Ishikawa (cell line): ENCODE measurements at regions not wholly inside any gene's neighbourhood (a gene's known extent, or its start where the extent isn't known, plus 50 kb on each side); places are given as distances from the start of the nearest gene placed in this dataset.

ENCODE experiments used
- CEBPB ChIP-seq: IDR thresholded peaks from 2 replicates; pipeline ENCODE4 v1.6.1; 2012
- CREB1 ChIP-seq: IDR thresholded peaks from 2 replicates; pipeline ENCODE4 v1.6.1; 2012; ENCODE audit warnings: low read depth
- EGR1 ChIP-seq: IDR thresholded peaks from 2 replicates; pipeline ENCODE4 v1.6.1; 2012
- EP300 ChIP-seq: IDR thresholded peaks from 2 replicates; pipeline ENCODE4 v1.6.1; 2012; ENCODE audit warnings: borderline replicate concordance
- FOXM1 ChIP-seq: IDR thresholded peaks from 2 replicates; pipeline ENCODE4 v1.6.1; 2012; ENCODE audit warnings: low read depth, borderline replicate concordance
- NFIC ChIP-seq: IDR thresholded peaks from 2 replicates; pipeline ENCODE4 v1.6.1; 2012
- RAD21 ChIP-seq: IDR thresholded peaks from 2 replicates; pipeline ENCODE4 v1.6.1; 2012; ENCODE audit warnings: low read depth
- TAF1 ChIP-seq: IDR thresholded peaks from 2 replicates; pipeline ENCODE4 v1.6.1; 2012; ENCODE audit warnings: low read depth, mild to moderate bottlenecking
- TCF12 ChIP-seq: IDR thresholded peaks from 2 replicates; pipeline ENCODE4 v1.6.1; 2012; ENCODE audit warnings: low read depth
- TEAD4 ChIP-seq: IDR thresholded peaks from 2 replicates; pipeline ENCODE4 v1.6.1; 2012
- YY1 ChIP-seq: IDR thresholded peaks from 2 replicates; pipeline ENCODE4 v1.6.1; 2012; ENCODE audit warnings: low read depth
- ZBTB7A ChIP-seq: IDR thresholded peaks from 2 replicates; pipeline ENCODE4 v1.6.1; 2012; ENCODE audit warnings: low read depth
- TF ChIP-seq, protein P1 (sequence below): IDR thresholded peaks from 2 replicates; pipeline ENCODE4 v1.6.1; 2012
- TF ChIP-seq, protein P2 (sequence below): IDR thresholded peaks from 2 replicates; pipeline ENCODE4 v1.6.1; 2012; ENCODE audit warnings: low read depth, mild to moderate bottlenecking
- TF ChIP-seq, protein P3 (sequence below): IDR thresholded peaks from 2 replicates; pipeline ENCODE4 v1.6.1; 2012

DNA sequence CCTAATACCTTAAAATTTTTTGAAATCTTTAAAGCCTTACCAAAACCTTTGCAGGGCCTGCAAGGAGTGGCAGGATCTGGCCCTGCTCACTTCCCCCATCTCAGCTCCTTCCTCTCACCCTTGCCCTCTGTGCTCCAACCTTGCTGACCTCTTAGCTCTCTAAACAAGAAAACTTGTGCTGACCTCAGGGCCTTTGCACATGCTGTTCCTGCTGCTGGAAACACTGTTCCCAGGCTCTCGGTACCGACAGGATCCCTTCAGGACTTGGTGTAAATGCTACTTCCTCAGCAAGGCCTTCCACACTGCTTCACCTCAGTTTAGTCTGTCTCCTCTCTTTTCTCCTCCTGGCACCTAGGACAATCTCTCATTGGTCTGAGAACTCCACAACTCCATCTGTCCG, 155.4 kb upstream of the IQSEC1 start:
- TF ChIP-seq EGR1 (no peak), TEAD4 (no peak), RAD21 (no peak), EP300 (no peak), CEBPB (no peak), NFIC (no peak)

DNA sequence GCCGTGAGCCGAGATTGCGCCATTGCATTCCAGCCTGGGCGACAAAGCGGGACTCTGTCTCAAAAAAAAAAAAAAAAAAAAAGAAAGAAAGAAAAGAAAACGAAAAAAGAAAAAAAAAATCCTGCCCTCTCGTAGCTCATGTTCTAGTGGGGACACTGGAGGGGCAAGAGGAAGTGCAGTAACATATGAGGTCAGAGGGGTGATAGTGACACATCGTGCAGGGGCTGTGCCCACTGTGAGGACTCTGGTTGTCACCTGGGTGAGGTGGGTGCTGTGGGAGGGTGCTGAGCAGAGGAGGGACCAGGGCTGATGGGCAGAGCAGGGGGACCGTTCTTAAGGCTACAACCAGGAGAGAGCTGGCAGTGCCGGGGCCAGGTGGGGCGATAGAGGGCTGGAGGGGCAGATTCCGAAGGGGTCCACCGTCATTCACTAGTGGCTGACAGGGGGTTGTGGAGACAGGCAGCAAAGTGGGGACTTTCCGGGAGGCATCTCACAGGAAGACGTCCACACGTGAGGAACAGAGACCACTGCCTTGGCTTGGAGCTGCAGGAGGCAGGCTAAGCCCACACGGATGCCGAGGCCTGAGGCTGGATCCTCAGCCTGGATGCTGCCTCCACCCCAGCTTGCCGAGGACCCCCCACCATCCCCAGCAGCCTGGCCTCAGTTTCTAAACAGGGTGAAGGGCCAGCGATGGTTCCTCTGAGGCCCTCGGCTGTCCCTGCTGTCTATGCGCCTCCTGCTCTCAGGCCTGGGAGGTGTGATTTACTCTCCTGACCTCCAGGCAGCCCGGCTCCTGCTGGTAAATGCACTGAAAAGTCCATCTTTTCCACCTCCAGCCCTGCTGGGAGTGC, 154.3 kb upstream of the IQSEC1 start:
- TF ChIP-seq CREB1 (no peak), YY1 (no peak), TCF12 (no peak), TEAD4 (no peak), EP300 (no peak), RAD21 (no peak), ZBTB7A (no peak), NFIC (no peak), CEBPB (no peak), EGR1 (no peak), TAF1 (no peak)
- TF ChIP-seq, protein P1, sequence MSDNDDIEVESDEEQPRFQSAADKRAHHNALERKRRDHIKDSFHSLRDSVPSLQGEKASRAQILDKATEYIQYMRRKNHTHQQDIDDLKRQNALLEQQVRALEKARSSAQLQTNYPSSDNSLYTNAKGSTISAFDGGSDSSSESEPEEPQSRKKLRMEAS, result no peak
- TF ChIP-seq, protein P2, sequence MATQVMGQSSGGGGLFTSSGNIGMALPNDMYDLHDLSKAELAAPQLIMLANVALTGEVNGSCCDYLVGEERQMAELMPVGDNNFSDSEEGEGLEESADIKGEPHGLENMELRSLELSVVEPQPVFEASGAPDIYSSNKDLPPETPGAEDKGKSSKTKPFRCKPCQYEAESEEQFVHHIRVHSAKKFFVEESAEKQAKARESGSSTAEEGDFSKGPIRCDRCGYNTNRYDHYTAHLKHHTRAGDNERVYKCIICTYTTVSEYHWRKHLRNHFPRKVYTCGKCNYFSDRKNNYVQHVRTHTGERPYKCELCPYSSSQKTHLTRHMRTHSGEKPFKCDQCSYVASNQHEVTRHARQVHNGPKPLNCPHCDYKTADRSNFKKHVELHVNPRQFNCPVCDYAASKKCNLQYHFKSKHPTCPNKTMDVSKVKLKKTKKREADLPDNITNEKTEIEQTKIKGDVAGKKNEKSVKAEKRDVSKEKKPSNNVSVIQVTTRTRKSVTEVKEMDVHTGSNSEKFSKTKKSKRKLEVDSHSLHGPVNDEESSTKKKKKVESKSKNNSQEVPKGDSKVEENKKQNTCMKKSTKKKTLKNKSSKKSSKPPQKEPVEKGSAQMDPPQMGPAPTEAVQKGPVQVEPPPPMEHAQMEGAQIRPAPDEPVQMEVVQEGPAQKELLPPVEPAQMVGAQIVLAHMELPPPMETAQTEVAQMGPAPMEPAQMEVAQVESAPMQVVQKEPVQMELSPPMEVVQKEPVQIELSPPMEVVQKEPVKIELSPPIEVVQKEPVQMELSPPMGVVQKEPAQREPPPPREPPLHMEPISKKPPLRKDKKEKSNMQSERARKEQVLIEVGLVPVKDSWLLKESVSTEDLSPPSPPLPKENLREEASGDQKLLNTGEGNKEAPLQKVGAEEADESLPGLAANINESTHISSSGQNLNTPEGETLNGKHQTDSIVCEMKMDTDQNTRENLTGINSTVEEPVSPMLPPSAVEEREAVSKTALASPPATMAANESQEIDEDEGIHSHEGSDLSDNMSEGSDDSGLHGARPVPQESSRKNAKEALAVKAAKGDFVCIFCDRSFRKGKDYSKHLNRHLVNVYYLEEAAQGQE, result no peak
- TF ChIP-seq, protein P3, sequence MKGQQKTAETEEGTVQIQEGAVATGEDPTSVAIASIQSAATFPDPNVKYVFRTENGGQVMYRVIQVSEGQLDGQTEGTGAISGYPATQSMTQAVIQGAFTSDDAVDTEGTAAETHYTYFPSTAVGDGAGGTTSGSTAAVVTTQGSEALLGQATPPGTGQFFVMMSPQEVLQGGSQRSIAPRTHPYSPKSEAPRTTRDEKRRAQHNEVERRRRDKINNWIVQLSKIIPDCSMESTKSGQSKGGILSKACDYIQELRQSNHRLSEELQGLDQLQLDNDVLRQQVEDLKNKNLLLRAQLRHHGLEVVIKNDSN, result no peak

DNA sequence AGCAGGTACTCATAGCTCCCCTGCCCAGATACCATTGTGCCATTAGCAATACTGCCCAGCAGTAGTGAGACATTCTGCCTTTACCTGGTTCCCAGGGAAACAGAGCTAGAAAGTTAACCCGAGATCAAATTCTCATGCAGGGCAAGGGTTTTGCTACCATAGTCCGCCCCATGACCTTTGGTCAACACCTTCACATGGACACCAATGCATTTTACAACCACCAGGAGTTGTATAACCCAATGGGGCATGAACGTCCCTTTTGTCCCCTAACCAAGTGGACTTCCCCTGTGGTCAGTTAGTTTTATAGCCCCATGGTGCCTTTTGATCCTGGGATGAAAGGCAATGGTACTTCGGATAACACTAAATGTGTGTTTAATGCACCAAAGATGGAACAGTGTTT, 151.7 kb upstream of the IQSEC1 start:
- TF ChIP-seq CEBPB (no peak), ZBTB7A (no peak), RAD21 (no peak), NFIC (no peak), TCF12 (no peak), FOXM1 (no peak), EGR1 (no peak), TEAD4 (no peak), YY1 (no peak), EP300 (no peak)
- TF ChIP-seq, protein P2, result no peak
- TF ChIP-seq, protein P3, result no peak

DNA sequence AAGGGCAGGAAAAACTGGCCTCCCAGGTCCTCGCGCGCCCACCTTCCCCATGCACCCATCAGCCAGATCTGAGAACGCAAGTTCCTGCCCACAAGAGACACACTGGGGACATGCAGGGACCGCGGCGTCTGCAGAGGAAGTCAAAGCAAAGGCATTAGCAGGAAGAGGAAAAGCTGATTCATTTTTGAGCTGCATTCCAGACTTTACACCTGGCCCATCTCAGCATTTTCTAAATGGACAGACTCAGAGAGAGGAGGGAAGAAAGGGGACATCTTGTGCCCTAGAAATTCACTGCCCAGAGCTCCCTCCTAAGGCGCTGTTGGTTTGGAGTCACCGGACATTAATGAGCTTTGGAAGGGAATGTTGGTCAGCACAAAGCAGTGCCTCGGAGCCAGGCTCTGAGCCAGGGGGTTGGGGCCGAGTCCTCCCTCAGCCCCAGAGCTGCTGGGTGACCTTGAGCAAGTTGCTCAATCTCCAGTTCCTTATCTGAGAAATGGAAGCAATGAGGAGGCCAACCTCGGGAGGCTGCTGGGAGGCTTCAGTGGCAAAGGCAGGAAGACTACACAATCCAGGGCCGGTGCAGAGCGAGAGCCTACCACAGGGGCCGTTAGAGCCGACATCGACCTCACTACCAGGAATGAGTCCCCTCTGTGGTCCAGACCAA, 150.5 kb upstream of the IQSEC1 start:
- TF ChIP-seq, protein P3, result no peak
- TF ChIP-seq EP300 (no peak), CREB1 (no peak), YY1 (no peak), TCF12 (no peak), TEAD4 (no peak), EGR1 (no peak), TAF1 (no peak), CEBPB (no peak), FOXM1 (no peak), ZBTB7A (no peak), NFIC (no peak), RAD21 (no peak)
- TF ChIP-seq, protein P2, result no peak
- TF ChIP-seq, protein P1, result no peak
